SH-SY5Y (cell line): ENCODE measurements at regions not wholly inside any gene's neighbourhood (a gene's known extent, or its start where the extent isn't known, plus 50 kb on each side); places are given as distances from the start of the nearest gene placed in this dataset.

ENCODE experiments used
- GATA2 ChIP-seq: IDR thresholded peaks from 2 replicates; pipeline ENCODE4 v1.6.1; 2011; ENCODE audit warnings: mild to moderate bottlenecking, low read depth, low read length
- GATA3 ChIP-seq: IDR thresholded peaks from 2 replicates; pipeline ENCODE4 v1.6.1; 2011; ENCODE audit warnings: low read depth, mild to moderate bottlenecking, low read length, moderate library complexity

- no peak for TF ChIP-seq GATA3
- TF ChIP-seq GATA2: no peak
These were observed 123.5 kb downstream of the MAP3K7 start for GRCh38 chr6:90463359-90463758.

- no peak for TF ChIP-seq GATA2
- TF ChIP-seq GATA3: no peak
These were observed 124.8 kb downstream of the MAP3K7 start for GRCh38 chr6:90462102-90462501.

- TF ChIP-seq GATA3: no peak
- no peak for TF ChIP-seq GATA2
These were observed 125.5 kb downstream of the MAP3K7 start for GRCh38 chr6:90461383-90461782.

GRCh38 chr6:90460051-90460450 lies 126.8 kb downstream of the MAP3K7 start:
- TF ChIP-seq GATA3 (no peak), GATA2 (no peak)

GRCh38 chr6:90459225-90459758 lies 127.6 kb downstream of the MAP3K7 start:
- TF ChIP-seq GATA2 (no peak), GATA3 (no peak)

- TF ChIP-seq GATA2 (no peak), GATA3 (no peak)
These were observed 128.3 kb downstream of the MAP3K7 start for GRCh38 chr6:90458353-90459224.

GRCh38 chr6:90457867-90458259 lies 129.0 kb downstream of the MAP3K7 start:
- TF ChIP-seq GATA3: no peak
- TF ChIP-seq GATA2: no peak

GRCh38 chr6:90456001-90456400 lies 130.9 kb downstream of the MAP3K7 start:
- no peak for TF ChIP-seq GATA3
- TF ChIP-seq GATA2: no peak

GRCh38 chr6:90454836-90455427 lies 131.9 kb downstream of the MAP3K7 start:
- TF ChIP-seq GATA2 (no peak), GATA3 (no peak)

GRCh38 chr6:90450268-90450953 lies 136.5 kb downstream of the MAP3K7 start:
- TF ChIP-seq GATA3 (no peak), GATA2 (no peak)

GRCh38 chr6:90449311-90449710 lies 137.6 kb downstream of the MAP3K7 start:
- TF ChIP-seq GATA3: no peak
- TF ChIP-seq GATA2: no peak

GRCh38 chr6:90448836-90449235 lies 138.0 kb downstream of the MAP3K7 start:
- TF ChIP-seq GATA3: no peak

- TF ChIP-seq GATA3: no peak
- TF ChIP-seq GATA2: no peak
These were observed 140.7 kb downstream of the MAP3K7 start for GRCh38 chr6:90446164-90446563.

- TF ChIP-seq GATA2 (no peak), GATA3 (no peak)
These were observed 141.3 kb downstream of the MAP3K7 start for GRCh38 chr6:90445533-90446108.
